CD14-positive monocyte (primary cell): ENCODE measurements at regions not wholly inside any gene's neighbourhood (a gene's known extent, or its start where the extent isn't known, plus 50 kb on each side); places are given as distances from the start of the nearest gene placed in this dataset.

Experiments used
- DNase-seq, 3 donors: peaks; one replicate each; pipeline ENCODE4 v3.0.0-alpha.2; 2011 to 2022
- H2AFZ ChIP-seq: 2 replicates; pipeline ENCODE4 v1.6.0; 2012; ENCODE audit warnings: mild to moderate bottlenecking, low read depth, low read length, inconsistent platforms; ENCODE audit not compliant: insufficient read depth, poor library complexity, severe bottlenecking
- H3K27ac ChIP-seq, 2 donors: 1 replicate in 1 of 2; 2 replicates in 1 of 2; pipeline ENCODE4 v1.5.1; 2012 to 2013; ENCODE audit warnings: low read length in 2 of 2, control low read depth in 1 of 2, inconsistent platforms in 1 of 2, low read depth in 1 of 2, mild to moderate bottlenecking in 1 of 2
- H3K27me3 ChIP-seq, 2 donors: one replicate each; pipeline versions ENCODE4 v1.6.0 to v1.6.1; 2011 to 2013; ENCODE audit warnings: low read length in 2 of 2; ENCODE audit not compliant: control insufficient read depth in 2 of 2, insufficient read depth in 2 of 2
- H3K36me3 ChIP-seq, 2 donors: replicated peaks in 1 of 2; 1 replicate in 1 of 2; 2 replicates in 1 of 2; pipeline versions ENCODE4 v1.5.1 to v1.6.1; 2012 to 2013; ENCODE audit warnings: low read length in 2 of 2, control low read depth in 1 of 2, inconsistent platforms in 1 of 2, mild to moderate bottlenecking in 1 of 2; ENCODE audit not compliant: insufficient read depth in 2 of 2, control insufficient read depth in 1 of 2
- H3K4me1 ChIP-seq, 2 donors: 1 replicate in 1 of 2; 2 replicates in 1 of 2; pipeline versions ENCODE4 v1.5.1 to v1.6.1; 2012 to 2013; ENCODE audit warnings: low read length in 2 of 2, control low read depth in 1 of 2, inconsistent platforms in 1 of 2, mild to moderate bottlenecking in 1 of 2, moderate library complexity in 1 of 2; ENCODE audit not compliant: insufficient read depth in 2 of 2, control insufficient read depth in 1 of 2
- H3K4me2 ChIP-seq: replicated peaks from 2 replicates; pipeline ENCODE3; 2012; ENCODE audit warnings: low read length, moderate library complexity, mild to moderate bottlenecking; ENCODE audit not compliant: poor library complexity, severe bottlenecking; ENCODE audit errors: extremely low read depth
- H3K4me3 ChIP-seq, 3 experiments: fragments of 200-600 bp in 1 of 3; sonication (generic) in 1 of 3; replicated peaks in 1 of 3; 1 replicate in 2 of 3; 2 replicates in 1 of 3; pipeline ENCODE4 v1.5.1; 2011 to 2013; ENCODE audit warnings: low read length in 3 of 3, mild to moderate bottlenecking in 3 of 3, control low read depth in 2 of 3, low read depth in 2 of 3, inconsistent platforms in 1 of 3, moderate library complexity in 1 of 3
- H3K79me2 ChIP-seq: 2 replicates; pipeline ENCODE4 v1.6.0; 2012; ENCODE audit warnings: mild to moderate bottlenecking, control low read depth, inconsistent platforms, low read length, moderate library complexity; ENCODE audit not compliant: insufficient read depth
- H3K9ac ChIP-seq: 2 replicates; pipeline ENCODE4 v1.6.0; 2017; ENCODE audit warnings: low read length, mild to moderate bottlenecking; ENCODE audit not compliant: insufficient read depth, poor library complexity, severe bottlenecking
- H3K9me3 ChIP-seq, 2 donors: replicated peaks in 1 of 2; 1 replicate in 1 of 2; 2 replicates in 1 of 2; pipeline versions ENCODE4 v1.5.1 to v1.6.1; 2012 to 2013; ENCODE audit warnings: low read length in 2 of 2, control low read depth in 1 of 2; ENCODE audit not compliant: control insufficient read depth in 1 of 2, insufficient read depth in 1 of 2
- H4K20me1 ChIP-seq: 2 replicates; pipeline ENCODE4 v1.6.0; 2012; ENCODE audit warnings: mild to moderate bottlenecking, low read length, control low read depth, moderate library complexity; ENCODE audit not compliant: insufficient read depth
- H3K27ac Mint-ChIP-seq, 7 donors: one replicate each; pipeline ENCODE4 v1.8.0; 2020; ENCODE audit warnings: mild to moderate bottlenecking in 7 of 7, mixed read lengths in 7 of 7, moderate library complexity in 6 of 7, inconsistent platforms in 2 of 7
- H3K27me3 Mint-ChIP-seq, 3 donors: one replicate each; pipeline ENCODE4 v1.8.0; 2021 to 2022; ENCODE audit warnings: low read depth in 3 of 3, mild to moderate bottlenecking in 3 of 3, mixed read lengths in 3 of 3, moderate library complexity in 3 of 3, inconsistent platforms in 1 of 3
- H3K36me3 Mint-ChIP-seq, 2 donors: one replicate each; pipeline ENCODE4 v1.8.0; 2020; ENCODE audit warnings: mixed read lengths in 2 of 2, inconsistent platforms in 1 of 2, mild to moderate bottlenecking in 1 of 2
- H3K4me1 Mint-ChIP-seq: one replicate; pipeline ENCODE4 v1.8.0; 2020; ENCODE audit warnings: mild to moderate bottlenecking, mixed read lengths
- H3K4me3 Mint-ChIP-seq, 2 donors: one replicate each; pipeline ENCODE4 v1.8.0; 2020; ENCODE audit warnings: mild to moderate bottlenecking in 2 of 2, mixed read lengths in 2 of 2, moderate library complexity in 1 of 2
- H3K9me3 Mint-ChIP-seq, 7 donors: one replicate each; pipeline ENCODE4 v1.8.0; 2020 to 2022; ENCODE audit warnings: mixed read lengths in 7 of 7, mild to moderate bottlenecking in 6 of 7, moderate library complexity in 6 of 7, inconsistent platforms in 2 of 7
- WGBS: methylation state at CpG from one replicate; pipeline ENCODE4 v1.1.5; 2013; ENCODE audit warnings: missing lambda C conversion rate; ENCODE audit not compliant: insufficient coverage; 5-methylcytosine and 5-hydroxymethylcytosine counted together
- intact Hi-C, 2 donors: fragments of 100-400 bp; cut with micrococcal nuclease; formaldehyde crosslinking; loops; one replicate each; pipeline versions ENCODE4 v1.15.0 to v1.15.1; 2023
- TF ChIP-seq, protein P1 (sequence below): fragments of 200-600 bp; IDR thresholded peaks from one replicate; pipeline ENCODE4 v1.8.0; 2022; ENCODE audit warnings: antibody characterized with exemption, mild to moderate bottlenecking

DNA sequence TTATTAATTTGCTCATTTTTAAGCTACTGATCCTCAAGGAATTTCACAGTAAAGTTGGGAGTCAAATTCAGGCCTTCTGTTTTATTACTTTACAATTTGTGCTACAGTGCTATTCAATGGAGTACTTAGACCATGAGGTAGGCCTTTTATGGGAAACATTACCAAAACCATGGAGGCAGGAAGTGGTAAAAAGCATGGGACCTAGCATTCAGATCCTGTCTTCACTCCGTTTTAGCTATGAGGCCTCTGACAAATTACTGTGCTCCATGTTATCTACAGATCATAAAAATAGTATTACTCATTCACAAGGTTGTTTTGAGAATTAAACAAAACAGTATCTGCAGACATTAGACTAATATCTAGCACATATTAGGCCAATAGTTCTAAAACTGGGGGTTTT is 140.6 kb upstream of the SLITRK3 start:
- no peak overlapping the region for H3K27ac Mint-ChIP-seq
- H3K9me3 ChIP-seq: no peaks in the 10 kb centered on the region
- no peak overlapping the region for H2AFZ ChIP-seq
- TF ChIP-seq, protein P1, sequence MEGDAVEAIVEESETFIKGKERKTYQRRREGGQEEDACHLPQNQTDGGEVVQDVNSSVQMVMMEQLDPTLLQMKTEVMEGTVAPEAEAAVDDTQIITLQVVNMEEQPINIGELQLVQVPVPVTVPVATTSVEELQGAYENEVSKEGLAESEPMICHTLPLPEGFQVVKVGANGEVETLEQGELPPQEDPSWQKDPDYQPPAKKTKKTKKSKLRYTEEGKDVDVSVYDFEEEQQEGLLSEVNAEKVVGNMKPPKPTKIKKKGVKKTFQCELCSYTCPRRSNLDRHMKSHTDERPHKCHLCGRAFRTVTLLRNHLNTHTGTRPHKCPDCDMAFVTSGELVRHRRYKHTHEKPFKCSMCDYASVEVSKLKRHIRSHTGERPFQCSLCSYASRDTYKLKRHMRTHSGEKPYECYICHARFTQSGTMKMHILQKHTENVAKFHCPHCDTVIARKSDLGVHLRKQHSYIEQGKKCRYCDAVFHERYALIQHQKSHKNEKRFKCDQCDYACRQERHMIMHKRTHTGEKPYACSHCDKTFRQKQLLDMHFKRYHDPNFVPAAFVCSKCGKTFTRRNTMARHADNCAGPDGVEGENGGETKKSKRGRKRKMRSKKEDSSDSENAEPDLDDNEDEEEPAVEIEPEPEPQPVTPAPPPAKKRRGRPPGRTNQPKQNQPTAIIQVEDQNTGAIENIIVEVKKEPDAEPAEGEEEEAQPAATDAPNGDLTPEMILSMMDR: no peak
- no peaks in the 10 kb centered on the region for H3K36me3 Mint-ChIP-seq
- WGBS: no CpG with 5 or more reads among the region's 1 CpG
- H3K36me3 ChIP-seq: no peaks in the 10 kb centered on the region
- no peaks in the 10 kb centered on the region for H4K20me1 ChIP-seq
- H3K27ac ChIP-seq: no peak overlapping the region
- no peaks in the 10 kb centered on the region for H3K27me3 Mint-ChIP-seq
- H3K4me3 Mint-ChIP-seq: no peak overlapping the region
- H3K4me1 ChIP-seq: no peaks in the 10 kb centered on the region
- no peak for DNase-seq
- H3K4me3 ChIP-seq: no peak overlapping the region
- H3K4me2 ChIP-seq: no peak overlapping the region
- no peaks in the 10 kb centered on the region for H3K27me3 ChIP-seq
- H3K79me2 ChIP-seq: no peaks in the 10 kb centered on the region
- H3K9ac ChIP-seq: no peak overlapping the region
- intact Hi-C loops: no loop called here
- no peaks in the 10 kb centered on the region for H3K9me3 Mint-ChIP-seq
- no peaks in the 10 kb centered on the region for H3K4me1 Mint-ChIP-seq
